Omental fat pad (tissue), 3 donors: ENCODE measurements at regions not wholly inside any gene's neighbourhood (a gene's known extent, or its start where the extent isn't known, plus 50 kb on each side); places are given as distances from the start of the nearest gene placed in this dataset.
"Not testable (repeated sequence)": the region's sequence is repeated elsewhere in the genome, so short reads cannot be mapped to it uniquely, and the experiment has no call there.

Experiments
- ATAC-seq: fragments of 150-250 bp; one replicate; pipeline ENCODE4 v1.9.1; 2016; ENCODE audit warnings: mild to moderate bottlenecking, moderate library complexity; ENCODE audit not compliant: low FRiP score
- DNase-seq: peaks from one replicate; pipeline ENCODE4 v3.0.0-alpha.2; 2019; ENCODE audit warnings: low spot score
- TF ChIP-seq, protein P1 (sequence below), 3 donors: fragments of 450-650 bp; IDR thresholded peaks; one replicate each; pipeline ENCODE4 v1.5.1; 2016 to 2017; ENCODE audit warnings: antibody characterized with exemption in 3 of 3, mild to moderate bottlenecking in 3 of 3, moderate library complexity in 2 of 3

DNA sequence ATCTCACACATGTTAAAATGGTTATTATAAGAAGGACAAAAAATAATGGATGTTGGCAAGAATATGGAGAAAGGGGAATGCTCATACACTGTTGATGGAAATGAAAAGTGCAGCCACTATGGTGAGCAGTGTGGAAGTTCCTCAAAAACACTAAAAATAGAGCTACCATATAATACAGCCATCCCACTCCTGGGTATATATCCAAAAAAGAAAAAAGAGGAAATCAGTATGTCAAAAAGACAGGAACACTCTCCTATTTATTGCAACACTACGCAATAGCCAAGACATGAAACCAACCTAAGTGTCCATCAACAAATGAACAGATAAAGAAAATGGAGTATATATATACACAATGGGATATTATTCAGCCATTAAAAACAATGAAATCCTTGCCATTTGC lies 642.6 kb downstream of the RNF144A start:
- DNase-seq (no peak), ATAC-seq (no peak)
- TF ChIP-seq, protein P1, sequence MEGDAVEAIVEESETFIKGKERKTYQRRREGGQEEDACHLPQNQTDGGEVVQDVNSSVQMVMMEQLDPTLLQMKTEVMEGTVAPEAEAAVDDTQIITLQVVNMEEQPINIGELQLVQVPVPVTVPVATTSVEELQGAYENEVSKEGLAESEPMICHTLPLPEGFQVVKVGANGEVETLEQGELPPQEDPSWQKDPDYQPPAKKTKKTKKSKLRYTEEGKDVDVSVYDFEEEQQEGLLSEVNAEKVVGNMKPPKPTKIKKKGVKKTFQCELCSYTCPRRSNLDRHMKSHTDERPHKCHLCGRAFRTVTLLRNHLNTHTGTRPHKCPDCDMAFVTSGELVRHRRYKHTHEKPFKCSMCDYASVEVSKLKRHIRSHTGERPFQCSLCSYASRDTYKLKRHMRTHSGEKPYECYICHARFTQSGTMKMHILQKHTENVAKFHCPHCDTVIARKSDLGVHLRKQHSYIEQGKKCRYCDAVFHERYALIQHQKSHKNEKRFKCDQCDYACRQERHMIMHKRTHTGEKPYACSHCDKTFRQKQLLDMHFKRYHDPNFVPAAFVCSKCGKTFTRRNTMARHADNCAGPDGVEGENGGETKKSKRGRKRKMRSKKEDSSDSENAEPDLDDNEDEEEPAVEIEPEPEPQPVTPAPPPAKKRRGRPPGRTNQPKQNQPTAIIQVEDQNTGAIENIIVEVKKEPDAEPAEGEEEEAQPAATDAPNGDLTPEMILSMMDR (IDR thresholded peaks at IDR 0.05): no peak

DNA sequence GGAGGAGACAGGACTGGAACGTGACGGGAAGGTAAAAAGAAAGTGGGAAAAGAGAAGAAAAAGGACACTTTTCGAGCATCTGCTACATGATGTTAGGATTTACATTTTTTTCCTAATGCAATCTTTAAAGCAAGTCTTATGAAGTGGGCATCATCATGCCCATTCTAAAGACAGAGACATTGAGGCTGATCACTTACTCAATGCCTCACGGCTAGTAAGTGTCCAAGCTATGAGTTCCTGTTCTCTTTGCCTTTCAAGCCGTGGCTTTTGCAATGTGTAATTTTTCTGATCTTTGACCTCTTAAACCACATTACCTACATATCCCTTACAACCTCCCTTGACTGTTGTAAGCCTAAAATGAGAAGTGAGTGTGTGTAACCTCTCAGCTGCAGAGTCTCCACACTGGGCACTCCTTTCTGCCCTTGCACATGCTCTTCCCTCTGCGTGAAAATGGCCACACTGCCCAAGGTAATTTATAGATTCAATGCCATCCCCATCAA lies 649.2 kb downstream of the RNF144A start:
- TF ChIP-seq, protein P1 (IDR thresholded peaks at IDR 0.05): no peak
- no peak for ATAC-seq

GRCh38 chr2:7567116-7567515 lies 649.9 kb downstream of the RNF144A start:
- ATAC-seq: not testable (repeated sequence)

More for the DNA sequence above, 649.2 kb downstream of the RNF144A start:
- no peak for DNase-seq

DNA sequence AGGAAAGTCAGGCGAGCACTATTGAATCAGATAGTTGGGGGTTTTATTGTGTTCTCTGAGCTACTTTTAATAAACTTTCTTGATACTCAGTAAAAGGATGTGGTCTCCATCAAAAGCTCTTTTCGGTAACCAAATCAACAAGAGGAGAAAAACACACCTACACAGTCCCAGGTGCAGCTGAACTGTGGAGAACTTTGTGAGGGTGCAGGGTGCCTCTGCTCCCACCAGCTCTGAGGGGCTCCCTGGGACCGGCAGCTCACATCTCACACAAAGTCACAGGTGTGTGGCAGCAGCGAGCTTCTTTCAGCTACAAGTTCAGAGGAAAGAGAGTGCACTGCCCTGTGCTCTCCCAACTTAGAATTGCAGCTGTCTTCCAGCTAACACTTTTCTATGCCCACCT lies 650.4 kb downstream of the RNF144A start:
- DNase-seq (no peak), ATAC-seq (no peak)
- TF ChIP-seq, protein P1 (IDR thresholded peaks at IDR 0.05): no peak

More at GRCh38 chr2:7567116-7567515, 649.9 kb downstream of the RNF144A start:
- DNase-seq: not testable (repeated sequence)

- ATAC-seq (no peak), DNase-seq (no peak)
- TF ChIP-seq, protein P1 (IDR thresholded peaks at IDR 0.05): no peak
Measured at GRCh38 chr2:7570247-7570646, 653.0 kb downstream of the RNF144A start.

- no peak for ATAC-seq
- TF ChIP-seq, protein P1 (IDR thresholded peaks at IDR 0.05): no peak
- no peak for DNase-seq
Measured at GRCh38 chr2:7571701-7572100, 654.5 kb downstream of the RNF144A start.

DNA sequence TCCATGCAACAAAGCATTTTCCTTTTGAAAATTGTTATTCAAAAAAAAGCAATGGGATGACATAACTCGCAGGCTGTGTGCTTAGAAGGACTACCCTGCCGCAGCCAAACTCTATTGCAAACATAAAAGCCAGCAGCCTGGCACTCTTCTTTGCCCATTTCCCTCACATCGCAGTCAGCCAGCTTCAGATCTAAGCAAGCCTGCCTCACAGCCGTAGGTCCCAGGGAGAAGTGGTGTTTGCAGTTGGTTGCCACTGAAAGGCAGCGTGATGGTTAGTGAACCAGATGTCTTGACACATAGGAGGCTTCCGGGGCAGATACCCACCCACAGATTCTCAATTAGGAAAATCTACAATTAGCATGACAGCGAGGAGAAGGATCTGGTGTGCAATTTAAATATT lies 655.2 kb downstream of the RNF144A start:
- DNase-seq: no peak

More for the DNA sequence above, 655.2 kb downstream of the RNF144A start:
- ATAC-seq: no peak
- TF ChIP-seq, protein P1 (IDR thresholded peaks at IDR 0.05): no peak
